ENCODE measurements at regions not wholly inside any gene's neighbourhood (a gene's known extent, or its start where the extent isn't known, plus 50 kb on each side); places are given as distances from the start of the nearest gene placed in this dataset.

DNA sequence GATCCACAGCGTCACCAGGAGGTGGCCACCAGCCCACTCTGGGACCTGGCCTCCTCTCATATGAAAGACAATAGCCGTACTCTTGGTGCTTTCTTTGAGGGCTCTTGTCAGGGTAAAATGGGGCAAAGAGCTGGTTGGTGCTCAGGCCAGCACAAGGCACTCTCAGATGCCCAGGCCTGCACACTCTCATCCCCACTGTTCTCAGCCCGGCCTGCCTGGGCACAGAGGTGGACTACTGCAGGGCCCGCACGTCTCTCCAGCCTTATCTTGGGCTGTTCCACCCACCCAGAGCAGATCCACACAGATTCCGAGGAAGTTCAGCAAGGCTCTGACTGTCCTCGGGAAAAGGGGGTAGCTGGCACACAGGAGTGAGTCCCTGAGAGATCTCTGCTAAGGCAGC lies 122.8 kb upstream of the PRR20G start:
- no peak overlapping the region for H3K27ac ChIP-seq (ENCODE audit: insufficient read length, low read depth, low read length)
- H2AK5ac ChIP-seq (ENCODE audit: insufficient read length, low read length), result no peak overlapping the region
- no peak overlapping the region for H3K4ac ChIP-seq (ENCODE audit: low read depth, low read length)
- H3K23ac ChIP-seq (ENCODE audit: insufficient read length, low read depth, low read length), result no peak overlapping the region
- no peak overlapping the region for H2BK15ac ChIP-seq (ENCODE audit: low read depth, low read length)
- H3K9me3 ChIP-seq (ENCODE audit: control insufficient read depth, low read depth, low read length), result no peaks in the 10 kb centered on the region
- H3K4me3 Mint-ChIP-seq, result no peak overlapping the region
- no peaks in the 10 kb centered on the region for H3K27me3 ChIP-seq (ENCODE audit: insufficient read depth, low read length)
- H3T11ph ChIP-seq (ENCODE audit: low read length), result no peak overlapping the region
- no peaks in the 10 kb centered on the region; a peak in 1 of 5 replicates for H3K9me3 Mint-ChIP-seq
- DNase-seq, result no peak
- no peak overlapping the region for H2BK5ac ChIP-seq (ENCODE audit: insufficient read length, low read length)
- no peaks in the 10 kb centered on the region for H3K79me1 ChIP-seq (ENCODE audit: insufficient read depth, low read depth, low read length, poor library complexity, severe bottlenecking)
- peaks cover 30% of the 10 kb centered on the region for H3K27me3 Mint-ChIP-seq (ENCODE audit: low read depth)
- H3K36me3 Mint-ChIP-seq (ENCODE audit: insufficient read depth in 1 of 3, low read depth in 3 of 3), result no peaks in the 10 kb centered on the region
- no peaks in the 10 kb centered on the region for H3K79me2 ChIP-seq (ENCODE audit: insufficient read depth, low read length)
- no peak overlapping the region for H4K8ac ChIP-seq (replicated peaks; ENCODE audit: insufficient read length, low read depth, low read length)
- H3K56ac ChIP-seq (ENCODE audit: insufficient read length, low read depth, low read length), result no peak overlapping the region
- no peak overlapping the region for H3K18ac ChIP-seq (ENCODE audit: insufficient read length, low read depth, low read length)
- TF ChIP-seq, protein P1, sequence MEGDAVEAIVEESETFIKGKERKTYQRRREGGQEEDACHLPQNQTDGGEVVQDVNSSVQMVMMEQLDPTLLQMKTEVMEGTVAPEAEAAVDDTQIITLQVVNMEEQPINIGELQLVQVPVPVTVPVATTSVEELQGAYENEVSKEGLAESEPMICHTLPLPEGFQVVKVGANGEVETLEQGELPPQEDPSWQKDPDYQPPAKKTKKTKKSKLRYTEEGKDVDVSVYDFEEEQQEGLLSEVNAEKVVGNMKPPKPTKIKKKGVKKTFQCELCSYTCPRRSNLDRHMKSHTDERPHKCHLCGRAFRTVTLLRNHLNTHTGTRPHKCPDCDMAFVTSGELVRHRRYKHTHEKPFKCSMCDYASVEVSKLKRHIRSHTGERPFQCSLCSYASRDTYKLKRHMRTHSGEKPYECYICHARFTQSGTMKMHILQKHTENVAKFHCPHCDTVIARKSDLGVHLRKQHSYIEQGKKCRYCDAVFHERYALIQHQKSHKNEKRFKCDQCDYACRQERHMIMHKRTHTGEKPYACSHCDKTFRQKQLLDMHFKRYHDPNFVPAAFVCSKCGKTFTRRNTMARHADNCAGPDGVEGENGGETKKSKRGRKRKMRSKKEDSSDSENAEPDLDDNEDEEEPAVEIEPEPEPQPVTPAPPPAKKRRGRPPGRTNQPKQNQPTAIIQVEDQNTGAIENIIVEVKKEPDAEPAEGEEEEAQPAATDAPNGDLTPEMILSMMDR (conservative IDR thresholded peaks at IDR 0.05), result no peak
- no peak overlapping the region for H4K5ac ChIP-seq (ENCODE audit: insufficient read length, low read depth, low read length)
- no peak overlapping the region for H2BK20ac ChIP-seq (ENCODE audit: low read depth, low read length, poor library complexity, severe bottlenecking)
- H2BK120ac ChIP-seq (ENCODE audit: low read depth, low read length, poor library complexity, severe bottlenecking), result no peak overlapping the region
- peak overlapping the region in 2 of 3 experiments; percentile 34 to 36; a peak in 2 of 7 replicates for H3K27ac Mint-ChIP-seq
- no peaks in the 10 kb centered on the region for H3K23me2 ChIP-seq (ENCODE audit: insufficient read length, low read depth, low read length, poor library complexity, severe bottlenecking)
- H4K91ac ChIP-seq (ENCODE audit: insufficient read length, low read depth, low read length), result no peak overlapping the region
- H2BK12ac ChIP-seq (ENCODE audit: insufficient read length, low read depth, low read length), result no peak overlapping the region
- H3K4me2 ChIP-seq (ENCODE audit: insufficient read depth, insufficient read length, low read length), result no peak overlapping the region
- no peaks in the 10 kb centered on the region for H3K4me1 ChIP-seq (ENCODE audit: insufficient read depth, low read length)
- no peaks in the 10 kb centered on the region for H4K20me1 ChIP-seq (ENCODE audit: control insufficient read depth, insufficient read depth, insufficient read length)
- no peak overlapping the region for H3K9ac ChIP-seq (ENCODE audit: extremely low read depth, insufficient read length, low read length)
- WGBS (ENCODE audit: extremely low coverage, insufficient read length, low lambda C conversion rate), result no CpG with 5 or more reads among the region's 7 CpGs
- peaks cover 56 to 58% of the 10 kb centered on the region in 2 experiments for H3K4me1 Mint-ChIP-seq
- H3K14ac ChIP-seq (ENCODE audit: insufficient read depth, low read length), result no peak overlapping the region
- H2AFZ ChIP-seq (ENCODE audit: low read length), result no peak overlapping the region
